GM19455 (cell line): ENCODE measurements at regions not wholly inside any gene's neighbourhood (a gene's known extent, or its start where the extent isn't known, plus 50 kb on each side); places are given as distances from the start of the nearest gene placed in this dataset.
"Not testable (repeated sequence)": the region's sequence is repeated elsewhere in the genome, so short reads cannot be mapped to it uniquely, and the experiment has no call there.

Experiments used
- ATAC-seq: cut with Tn5 transposase; IDR thresholded peaks from one replicate; pipeline ENCODE4 v1.9.1; 2021; ENCODE audit not compliant: unreplicated experiment

GRCh38 chr3:143175940-143176894, 56.6 kb downstream of the CHST2 start:
- not testable (repeated sequence) for ATAC-seq

GRCh38 chr3:143177965-143178364, 58.4 kb downstream of the CHST2 start:
- ATAC-seq = peak; percentile 53

- ATAC-seq = not testable (repeated sequence)
Observed at GRCh38 chr3:143178775-143179548, 59.4 kb downstream of the CHST2 start.

DNA sequence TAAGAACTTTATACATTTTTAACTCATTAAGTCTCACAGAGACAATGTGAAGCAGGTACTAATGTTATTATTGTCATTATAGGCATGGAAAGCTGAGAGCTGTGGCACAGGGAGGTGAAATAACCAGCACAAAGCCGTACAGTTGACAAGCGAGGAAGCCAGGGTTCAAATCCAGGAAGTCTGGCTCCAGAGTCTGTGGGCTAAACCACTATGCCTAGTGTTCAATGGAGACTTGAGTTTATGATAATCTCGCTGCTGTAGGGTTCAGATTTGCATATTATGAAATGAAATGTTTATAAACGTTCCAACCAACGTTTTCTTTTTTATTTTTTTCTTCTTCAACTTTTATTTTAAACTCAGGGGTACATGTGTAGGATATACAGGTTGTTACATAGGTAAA, 60.0 kb downstream of the CHST2 start:
- ATAC-seq = no peak

DNA sequence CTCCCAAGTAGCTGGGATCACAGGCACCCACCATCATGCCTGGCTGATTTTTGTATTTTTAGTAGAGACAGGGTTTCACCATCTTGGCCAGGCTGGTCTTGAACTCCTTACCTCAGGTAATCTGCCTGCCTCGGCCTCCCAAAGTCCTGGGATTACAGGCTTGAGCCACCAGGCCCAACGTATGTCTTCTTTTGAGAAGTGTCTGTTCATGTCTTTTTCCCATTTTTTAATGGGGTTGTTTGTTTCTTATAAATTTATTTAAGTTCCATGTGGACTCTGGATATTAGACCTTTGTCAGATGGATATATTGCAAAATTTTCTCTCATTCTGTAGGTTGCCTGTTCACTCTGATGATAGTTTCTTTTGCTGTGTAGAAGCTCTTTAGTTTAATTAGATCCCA, 61.3 kb downstream of the CHST2 start:
- ATAC-seq = not testable (repeated sequence)

- not testable (repeated sequence) for ATAC-seq
Observed at GRCh38 chr3:143181977-143182376, 62.4 kb downstream of the CHST2 start.

DNA sequence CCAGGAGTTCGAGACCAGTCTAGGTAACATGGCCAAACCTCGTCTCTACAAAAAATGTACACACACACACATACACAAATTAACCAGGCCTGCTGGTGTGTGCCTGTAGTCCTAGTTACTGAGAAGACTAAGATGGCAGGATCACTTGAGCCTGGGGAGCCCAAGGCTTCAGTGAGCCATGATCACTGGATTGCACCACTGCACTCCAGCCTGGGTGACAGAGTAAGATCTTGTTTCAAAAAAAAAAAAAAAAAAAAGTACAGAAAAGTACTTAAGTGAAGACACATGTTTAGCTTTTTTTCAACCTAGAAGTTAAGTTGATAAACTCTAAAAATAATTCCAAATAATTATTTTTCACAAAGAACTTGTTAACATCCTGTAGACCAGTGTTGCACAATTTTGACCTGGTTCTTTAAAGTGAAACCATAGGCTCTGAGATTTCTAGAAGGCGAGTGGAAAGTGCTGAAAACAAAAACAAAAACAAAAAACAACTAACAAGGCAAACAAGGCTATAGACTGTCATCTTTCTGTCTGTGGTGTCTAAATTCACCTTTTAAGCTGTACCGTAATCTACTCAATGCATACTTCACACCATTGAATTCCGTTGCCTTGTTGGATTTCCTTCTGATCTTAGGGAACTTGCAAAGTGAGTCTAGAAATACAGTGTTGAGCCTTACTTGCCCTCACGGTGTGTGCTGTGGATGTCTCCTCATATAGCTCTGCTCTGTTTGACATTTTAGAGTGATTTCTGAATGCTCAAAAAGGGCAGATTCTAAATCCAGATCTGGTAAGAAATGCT, 63.5 kb downstream of the CHST2 start:
- ATAC-seq = no peak

DNA sequence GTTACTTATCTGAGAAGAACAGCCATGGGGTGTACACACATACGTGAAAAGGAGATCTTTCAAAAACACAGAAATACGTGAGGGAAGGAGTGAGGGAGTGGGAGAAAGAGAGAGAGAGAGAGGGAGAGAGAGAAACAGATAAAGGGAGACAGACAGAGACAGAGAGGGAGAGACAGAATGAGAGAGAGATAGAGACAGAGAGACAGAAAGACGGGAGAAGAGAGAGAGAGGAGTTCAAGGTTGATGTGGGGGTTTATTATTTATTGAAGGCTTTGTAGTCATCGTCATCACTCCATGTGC, 64.0 kb downstream of the CHST2 start:
- ATAC-seq = no peak

DNA sequence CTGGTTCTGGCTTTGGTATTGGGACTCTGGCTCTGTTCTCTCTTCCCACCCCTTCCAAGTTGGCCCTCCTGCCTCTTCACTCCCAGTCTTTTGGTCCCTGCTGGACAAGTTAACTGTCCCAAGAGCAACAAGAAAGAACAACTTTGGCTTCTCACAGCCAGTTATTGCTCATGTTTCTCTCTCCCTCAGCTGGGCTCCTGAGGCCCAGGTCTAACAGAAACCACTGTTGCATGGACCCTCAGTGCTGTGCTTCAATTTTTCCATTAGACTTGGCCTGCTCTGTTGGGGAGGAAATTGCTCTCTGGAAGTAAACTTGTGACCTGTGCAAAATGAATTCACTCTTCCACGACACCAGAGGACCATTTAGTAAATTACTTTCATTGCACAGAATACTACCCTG, 64.5 kb downstream of the CHST2 start:
- ATAC-seq = no peak

- ATAC-seq = no peak
Observed at GRCh38 chr3:143185401-143185800, 65.8 kb downstream of the CHST2 start.

GRCh38 chr3:143187111-143187510, 67.5 kb downstream of the CHST2 start:
- ATAC-seq = no peak

DNA sequence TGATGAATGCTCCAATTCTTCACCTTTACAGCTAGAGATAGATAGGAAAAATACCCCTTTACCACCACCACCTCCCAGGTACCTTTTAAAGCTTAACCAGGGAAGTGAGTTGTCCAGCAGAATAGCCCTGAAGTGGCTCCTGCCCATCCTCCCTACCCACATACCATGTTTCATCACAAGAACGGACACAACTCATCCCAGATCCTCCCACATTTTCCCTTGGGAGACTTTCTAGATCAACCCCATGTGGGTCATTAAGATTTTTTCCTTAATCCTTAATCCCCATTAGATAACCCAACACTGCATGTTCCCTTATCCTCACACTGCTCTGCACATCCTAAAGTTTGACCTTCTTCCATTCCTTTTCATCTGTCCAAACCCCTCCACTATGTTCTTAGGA, 69.3 kb downstream of the CHST2 start:
- no peak for ATAC-seq

- no peak for ATAC-seq
Observed at GRCh38 chr3:143190101-143190500, 70.5 kb downstream of the CHST2 start.

DNA sequence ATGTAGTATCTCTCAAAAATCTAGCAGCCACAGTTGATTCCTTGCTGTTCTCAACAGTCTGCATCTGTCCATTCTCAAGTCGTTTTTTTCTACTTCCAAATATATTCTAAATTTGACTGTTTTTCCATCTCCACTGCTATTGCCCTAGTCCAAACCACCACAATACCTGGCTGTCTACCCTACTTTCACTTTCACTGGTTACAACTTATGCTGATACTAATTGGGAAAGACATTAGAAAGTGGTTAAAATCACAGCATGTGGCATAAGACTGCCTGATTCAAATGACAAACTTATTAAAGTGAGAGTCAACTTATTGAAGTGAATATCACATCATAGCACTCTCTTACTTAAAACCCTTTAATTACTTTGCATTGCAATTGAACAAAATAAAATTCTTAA, 72.6 kb downstream of the CHST2 start:
- ATAC-seq = no peak

- ATAC-seq = no peak
Observed at GRCh38 chr3:143200001-143200924, 80.7 kb downstream of the CHST2 start.

- ATAC-seq = no peak
Observed at GRCh38 chr3:143201045-143201444, 81.5 kb downstream of the CHST2 start.

- ATAC-seq = no peak
Observed at GRCh38 chr3:143201870-143202752, 82.5 kb downstream of the CHST2 start.

GRCh38 chr3:143203142-143203541, 83.6 kb downstream of the CHST2 start:
- no peak for ATAC-seq

DNA sequence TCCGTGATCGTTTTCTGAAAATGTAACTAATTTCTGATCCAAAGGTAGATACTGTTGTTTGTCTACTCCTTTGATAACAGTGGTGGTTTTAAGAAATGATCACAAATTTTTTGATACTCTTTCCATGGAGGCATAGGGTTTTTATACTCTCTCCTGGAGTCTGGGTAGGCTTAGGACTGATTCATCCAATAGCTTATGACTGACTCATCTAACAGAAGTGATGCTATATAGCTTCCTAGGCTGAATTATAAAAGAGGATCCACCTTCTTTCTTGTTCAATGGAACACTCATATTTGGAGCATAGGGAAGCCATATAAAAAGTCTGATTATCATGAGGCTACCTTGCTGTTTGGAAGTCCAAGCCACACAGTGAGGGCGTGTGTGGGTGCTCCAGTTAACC, 84.3 kb downstream of the CHST2 start:
- ATAC-seq = no peak
